ENCODE measurements at regions not wholly inside any gene's neighbourhood (a gene's known extent, or its start where the extent isn't known, plus 50 kb on each side); places are given as distances from the start of the nearest gene placed in this dataset.

DNA sequence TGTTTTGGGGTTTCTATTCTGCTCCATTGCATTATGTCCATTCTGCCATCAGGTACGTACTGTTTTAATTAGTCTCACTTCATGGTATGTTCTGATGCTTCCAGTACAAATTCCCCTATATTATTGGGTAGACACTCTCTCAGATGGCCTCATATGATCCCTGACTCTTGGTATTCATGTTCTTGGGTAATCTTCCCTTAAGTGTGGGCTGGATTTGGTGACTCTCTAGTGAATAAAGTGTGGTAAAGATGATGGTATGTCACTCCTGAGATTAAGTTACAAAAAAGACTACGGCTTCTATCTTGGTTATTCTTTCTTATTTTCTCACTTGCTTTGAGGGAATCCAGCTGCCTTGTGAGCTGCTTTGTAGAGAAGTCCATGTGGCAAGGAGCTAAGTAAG lies 89.6 kb upstream of the TBC1D5 start:
- TF ChIP-seq, protein P1, sequence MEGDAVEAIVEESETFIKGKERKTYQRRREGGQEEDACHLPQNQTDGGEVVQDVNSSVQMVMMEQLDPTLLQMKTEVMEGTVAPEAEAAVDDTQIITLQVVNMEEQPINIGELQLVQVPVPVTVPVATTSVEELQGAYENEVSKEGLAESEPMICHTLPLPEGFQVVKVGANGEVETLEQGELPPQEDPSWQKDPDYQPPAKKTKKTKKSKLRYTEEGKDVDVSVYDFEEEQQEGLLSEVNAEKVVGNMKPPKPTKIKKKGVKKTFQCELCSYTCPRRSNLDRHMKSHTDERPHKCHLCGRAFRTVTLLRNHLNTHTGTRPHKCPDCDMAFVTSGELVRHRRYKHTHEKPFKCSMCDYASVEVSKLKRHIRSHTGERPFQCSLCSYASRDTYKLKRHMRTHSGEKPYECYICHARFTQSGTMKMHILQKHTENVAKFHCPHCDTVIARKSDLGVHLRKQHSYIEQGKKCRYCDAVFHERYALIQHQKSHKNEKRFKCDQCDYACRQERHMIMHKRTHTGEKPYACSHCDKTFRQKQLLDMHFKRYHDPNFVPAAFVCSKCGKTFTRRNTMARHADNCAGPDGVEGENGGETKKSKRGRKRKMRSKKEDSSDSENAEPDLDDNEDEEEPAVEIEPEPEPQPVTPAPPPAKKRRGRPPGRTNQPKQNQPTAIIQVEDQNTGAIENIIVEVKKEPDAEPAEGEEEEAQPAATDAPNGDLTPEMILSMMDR (conservative IDR thresholded peaks at IDR 0.05; ENCODE audit: low read depth in 2 of 2): no peak
- TF ChIP-seq, protein P2, sequence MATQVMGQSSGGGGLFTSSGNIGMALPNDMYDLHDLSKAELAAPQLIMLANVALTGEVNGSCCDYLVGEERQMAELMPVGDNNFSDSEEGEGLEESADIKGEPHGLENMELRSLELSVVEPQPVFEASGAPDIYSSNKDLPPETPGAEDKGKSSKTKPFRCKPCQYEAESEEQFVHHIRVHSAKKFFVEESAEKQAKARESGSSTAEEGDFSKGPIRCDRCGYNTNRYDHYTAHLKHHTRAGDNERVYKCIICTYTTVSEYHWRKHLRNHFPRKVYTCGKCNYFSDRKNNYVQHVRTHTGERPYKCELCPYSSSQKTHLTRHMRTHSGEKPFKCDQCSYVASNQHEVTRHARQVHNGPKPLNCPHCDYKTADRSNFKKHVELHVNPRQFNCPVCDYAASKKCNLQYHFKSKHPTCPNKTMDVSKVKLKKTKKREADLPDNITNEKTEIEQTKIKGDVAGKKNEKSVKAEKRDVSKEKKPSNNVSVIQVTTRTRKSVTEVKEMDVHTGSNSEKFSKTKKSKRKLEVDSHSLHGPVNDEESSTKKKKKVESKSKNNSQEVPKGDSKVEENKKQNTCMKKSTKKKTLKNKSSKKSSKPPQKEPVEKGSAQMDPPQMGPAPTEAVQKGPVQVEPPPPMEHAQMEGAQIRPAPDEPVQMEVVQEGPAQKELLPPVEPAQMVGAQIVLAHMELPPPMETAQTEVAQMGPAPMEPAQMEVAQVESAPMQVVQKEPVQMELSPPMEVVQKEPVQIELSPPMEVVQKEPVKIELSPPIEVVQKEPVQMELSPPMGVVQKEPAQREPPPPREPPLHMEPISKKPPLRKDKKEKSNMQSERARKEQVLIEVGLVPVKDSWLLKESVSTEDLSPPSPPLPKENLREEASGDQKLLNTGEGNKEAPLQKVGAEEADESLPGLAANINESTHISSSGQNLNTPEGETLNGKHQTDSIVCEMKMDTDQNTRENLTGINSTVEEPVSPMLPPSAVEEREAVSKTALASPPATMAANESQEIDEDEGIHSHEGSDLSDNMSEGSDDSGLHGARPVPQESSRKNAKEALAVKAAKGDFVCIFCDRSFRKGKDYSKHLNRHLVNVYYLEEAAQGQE (IDR thresholded peaks at IDR 0.05; ENCODE audit: unreplicated experiment): no peak
- no peak for TF ChIP-seq CREB1 (CRISPR knock-in tag; IDR thresholded peaks at IDR 0.05; ENCODE audit: low read depth)
